MM.1S (cell line): ENCODE measurements at regions not wholly inside any gene's neighbourhood (a gene's known extent, or its start where the extent isn't known, plus 50 kb on each side); places are given as distances from the start of the nearest gene placed in this dataset.

ENCODE experiments used
- DNase-seq: peaks from one replicate; pipeline ENCODE4 v3.0.0-alpha.2; 2015
- H2AFZ ChIP-seq: fragments of 300-600 bp; sonication (generic); 2 replicates; pipeline ENCODE4 v1.6.0; 2016; ENCODE audit warnings: antibody characterized with exemption, low read length
- H3F3A ChIP-seq: fragments of 300-600 bp; sonication (generic); 2 replicates; pipeline ENCODE4 v1.6.1; 2016; ENCODE audit warnings: mild to moderate bottlenecking, antibody characterized with exemption, low read length, moderate library complexity, mixed read lengths; ENCODE audit not compliant: insufficient read depth
- H3K27ac ChIP-seq: fragments of 300-600 bp; sonication (generic); 2 replicates; pipeline ENCODE4 v1.5.1; 2016; ENCODE audit warnings: mild to moderate bottlenecking, low read length
- H3K27me3 ChIP-seq: fragments of 300-600 bp; sonication (generic); replicated peaks from 2 replicates; pipeline ENCODE4 v1.6.0; 2016; ENCODE audit warnings: low read length; ENCODE audit not compliant: insufficient read depth
- H3K36me3 ChIP-seq: fragments of 300-600 bp; sonication (generic); replicated peaks from 2 replicates; pipeline ENCODE4 v1.6.1; 2016; ENCODE audit warnings: mild to moderate bottlenecking, low read length, mixed read lengths; ENCODE audit not compliant: insufficient read depth
- H3K4me1 ChIP-seq: fragments of 300-600 bp; sonication (generic); 2 replicates; pipeline ENCODE4 v1.6.1; 2016; ENCODE audit warnings: low read length, mixed read lengths
- H3K4me2 ChIP-seq: fragments of 300-600 bp; sonication (generic); 2 replicates; pipeline ENCODE4 v1.6.0; 2016; ENCODE audit warnings: low read depth, low read length
- H3K4me3 ChIP-seq: fragments of 300-600 bp; sonication (generic); 2 replicates; pipeline ENCODE4 v1.5.1; 2016; ENCODE audit warnings: low read length, mixed read lengths
- H3K79me2 ChIP-seq: fragments of 300-600 bp; sonication (generic); 2 replicates; pipeline ENCODE4 v1.6.1; 2016; ENCODE audit warnings: mixed run types, low read length, mixed read lengths
- H3K9ac ChIP-seq: fragments of 300-600 bp; sonication (generic); 2 replicates; pipeline ENCODE4 v1.6.1; 2016; ENCODE audit warnings: low read length, mixed read lengths
- H3K9me2 ChIP-seq: fragments of 300-600 bp; sonication (generic); replicated peaks from 2 replicates; pipeline ENCODE4 v1.6.1; 2016; ENCODE audit warnings: mild to moderate bottlenecking, low read length, mixed read lengths; ENCODE audit not compliant: insufficient read depth
- H3K9me3 ChIP-seq: fragments of 300-600 bp; sonication (generic); replicated peaks from 2 replicates; pipeline ENCODE4 v1.6.1; 2016; ENCODE audit warnings: mild to moderate bottlenecking, low read length, mixed read lengths; ENCODE audit not compliant: insufficient read depth
- H4K20me1 ChIP-seq: fragments of 300-600 bp; sonication (generic); 2 replicates; pipeline ENCODE4 v1.6.1; 2016; ENCODE audit warnings: mild to moderate bottlenecking, low read length, moderate library complexity, mixed read lengths; ENCODE audit not compliant: insufficient read depth
- CTCF ChIP-seq: fragments of 300-600 bp; sonication (generic); IDR thresholded peaks from 2 replicates; pipeline ENCODE4 v1.5.1; 2016; ENCODE audit warnings: antibody characterized with exemption, low read length, mixed read lengths
- EZH2 ChIP-seq: fragments of 300-600 bp; sonication (generic); optimal IDR thresholded peaks from 2 replicates; pipeline ENCODE3; 2017; ENCODE audit warnings: low read depth, mild to moderate bottlenecking, antibody characterized with exemption, low read length, mixed read lengths
- EZH2phosphoT487 ChIP-seq: fragments of 300-600 bp; sonication (generic); IDR thresholded peaks from 2 replicates; pipeline ENCODE4 v1.6.1; 2018; ENCODE audit warnings: antibody characterized with exemption, low read length

GRCh38 chr2:217616936-217617335 lies 385.9 kb downstream of the TNS1 start:
- H3K4me1 ChIP-seq, result peaks cover 2% of the 10 kb centered on the region; the same call in 1 of the 2 replicates

GRCh38 chr2:217615171-217615570 lies 387.6 kb downstream of the TNS1 start:
- H2AFZ ChIP-seq, result no peak overlapping the region
- H3K9ac ChIP-seq, result no peak overlapping the region
- no peak overlapping the region for H3K27ac ChIP-seq
- H3K79me2 ChIP-seq, result no peaks in the 10 kb centered on the region
- H3K9me2 ChIP-seq, result no peaks in the 10 kb centered on the region
- peaks cover 18% of the 10 kb centered on the region for H3K4me1 ChIP-seq
- no peaks in the 10 kb centered on the region for H3K9me3 ChIP-seq
- H3K27me3 ChIP-seq, result no peaks in the 10 kb centered on the region
- H3F3A ChIP-seq, result peaks cover 15% of the 10 kb centered on the region
- H4K20me1 ChIP-seq, result no peaks in the 10 kb centered on the region
- TF ChIP-seq EZH2phosphoT487 (no peak), EZH2 (no peak), CTCF (no peak)
- DNase-seq, result no peak
- no peak overlapping the region for H3K4me2 ChIP-seq
- no peak overlapping the region for H3K4me3 ChIP-seq
- H3K36me3 ChIP-seq, result no peaks in the 10 kb centered on the region

More at GRCh38 chr2:217616936-217617335, 385.9 kb downstream of the TNS1 start:
- H3K9me3 ChIP-seq, result no peaks in the 10 kb centered on the region
- no peak overlapping the region for H3K4me3 ChIP-seq
- H4K20me1 ChIP-seq, result no peaks in the 10 kb centered on the region
- no peak for DNase-seq
- no peak overlapping the region for H3K27ac ChIP-seq
- H3K4me2 ChIP-seq, result no peak overlapping the region
- H3K9ac ChIP-seq, result no peak overlapping the region
- no peak overlapping the region for H2AFZ ChIP-seq
- H3K27me3 ChIP-seq, result no peaks in the 10 kb centered on the region
- H3F3A ChIP-seq, result no peaks in the 10 kb centered on the region
- H3K79me2 ChIP-seq, result no peaks in the 10 kb centered on the region
- TF ChIP-seq CTCF (no peak), EZH2phosphoT487 (no peak), EZH2 (no peak)
- H3K36me3 ChIP-seq, result no peaks in the 10 kb centered on the region
- H3K9me2 ChIP-seq, result no peaks in the 10 kb centered on the region

GRCh38 chr2:217614498-217614897 lies 388.3 kb downstream of the TNS1 start:
- Histone ChIP-seq H3K4me1 (peaks cover 25% of the 10 kb centered on the region), H3K36me3 (no peaks in the 10 kb centered on the region), H3K27ac (no peak overlapping the region), H3K9me2 (no peaks in the 10 kb centered on the region), H3K27me3 (no peaks in the 10 kb centered on the region), H3K9me3 (no peaks in the 10 kb centered on the region), H3K9ac (no peak overlapping the region), H3K4me2 (no peak overlapping the region), H2AFZ (no peak overlapping the region), H3K4me3 (no peak overlapping the region), H3K79me2 (no peaks in the 10 kb centered on the region), H3F3A (peaks cover 22% of the 10 kb centered on the region), H4K20me1 (no peaks in the 10 kb centered on the region)
- TF ChIP-seq EZH2 (no peak), EZH2phosphoT487 (no peak), CTCF (no peak)
- no peak for DNase-seq

GRCh38 chr2:217614096-217614495 lies 388.7 kb downstream of the TNS1 start:
- no peaks in the 10 kb centered on the region for H3K36me3 ChIP-seq
- no peaks in the 10 kb centered on the region for H3K79me2 ChIP-seq
- no peak for DNase-seq
- no peaks in the 10 kb centered on the region for H4K20me1 ChIP-seq
- H3K9me3 ChIP-seq, result no peaks in the 10 kb centered on the region
- no peaks in the 10 kb centered on the region for H3K9me2 ChIP-seq
- no peak overlapping the region for H3K9ac ChIP-seq
- H3K27ac ChIP-seq, result no peak overlapping the region
- no peak for TF ChIP-seq EZH2phosphoT487
- TF ChIP-seq CTCF, result no peak
- TF ChIP-seq EZH2, result no peak
- no peaks in the 10 kb centered on the region for H3K27me3 ChIP-seq
- H2AFZ ChIP-seq, result no peak overlapping the region
- H3F3A ChIP-seq, result peaks cover 23% of the 10 kb centered on the region
- peaks cover 28% of the 10 kb centered on the region for H3K4me1 ChIP-seq
- H3K4me2 ChIP-seq, result no peak overlapping the region
- H3K4me3 ChIP-seq, result no peak overlapping the region
